ENCODE measurements at regions not wholly inside any gene's neighbourhood (a gene's known extent, or its start where the extent isn't known, plus 50 kb on each side); places are given as distances from the start of the nearest gene placed in this dataset.

DNA sequence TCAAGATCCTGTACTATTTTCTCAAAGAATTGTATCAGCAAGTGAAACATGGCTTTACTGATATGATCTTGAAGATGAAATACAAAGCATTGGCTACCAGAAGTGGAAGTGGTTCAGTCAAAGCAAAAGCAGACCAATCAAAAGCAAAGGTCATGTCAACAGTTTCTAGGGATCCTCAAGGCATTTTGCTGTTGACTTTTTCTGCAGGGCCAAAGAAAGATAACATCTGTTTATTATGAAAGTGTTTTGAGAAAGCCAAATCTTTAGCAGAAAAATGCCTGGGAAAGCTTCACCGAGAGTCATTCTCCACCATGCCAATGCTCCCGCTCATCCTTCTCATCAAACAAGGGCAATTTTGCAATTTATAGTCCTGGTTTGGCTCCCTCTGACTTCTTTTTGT is 90.3 kb upstream of the ACO1 start:
- FAIRE-seq (no peak), DNase-seq (ENCODE audit: insufficient read length, low spot score) (no peak)
- no peak for TF ChIP-seq POLR2A (IDR thresholded peaks at IDR 0.05; ENCODE audit: low read depth, low read length)

DNA sequence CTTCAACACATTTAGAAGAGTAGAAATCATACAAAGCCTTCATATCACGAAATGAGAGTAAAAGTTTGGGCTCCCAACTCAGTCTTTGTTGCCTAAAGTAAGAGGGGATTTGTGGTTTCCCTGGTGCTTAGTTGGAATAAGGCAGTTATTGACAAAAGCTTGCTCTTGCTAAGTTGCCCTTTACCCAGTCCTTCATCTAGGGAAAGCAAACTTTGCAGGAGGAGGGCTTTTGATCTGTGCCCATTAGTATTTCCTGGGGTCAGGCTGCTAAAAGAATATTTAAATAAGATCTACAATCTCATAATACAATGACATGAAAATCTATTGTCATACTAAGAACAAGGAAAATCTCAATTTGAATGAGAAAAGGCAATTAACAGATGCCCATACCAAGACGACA is 84.1 kb upstream of the ACO1 start:
- DNase-seq (ENCODE audit: insufficient read length, low spot score) (no peak), FAIRE-seq (no peak)
- no peak for TF ChIP-seq POLR2A (IDR thresholded peaks at IDR 0.05; ENCODE audit: low read depth, low read length)

DNA sequence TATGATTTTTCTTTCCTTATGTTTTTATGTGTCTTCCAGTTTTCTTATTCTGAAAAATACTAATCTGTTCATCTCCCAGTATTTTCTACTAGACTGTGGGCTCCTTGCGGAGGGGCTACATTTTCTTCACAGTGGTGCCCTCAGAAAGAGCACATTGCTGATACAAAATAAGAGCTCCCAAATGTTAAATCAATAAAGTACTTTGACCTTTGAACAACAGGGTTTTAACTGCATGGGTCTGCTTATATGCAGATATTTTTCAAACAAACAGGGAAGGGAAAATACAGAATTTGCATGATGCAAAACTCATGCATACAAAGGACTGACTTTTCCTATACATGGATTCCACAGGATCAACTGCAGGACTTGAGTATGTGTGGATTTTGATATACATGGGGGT is 79.9 kb upstream of the ACO1 start:
- DNase-seq (ENCODE audit: insufficient read length, low spot score) (no peak), FAIRE-seq (no peak)
- no peak for TF ChIP-seq POLR2A (IDR thresholded peaks at IDR 0.05; ENCODE audit: low read depth, low read length)

DNA sequence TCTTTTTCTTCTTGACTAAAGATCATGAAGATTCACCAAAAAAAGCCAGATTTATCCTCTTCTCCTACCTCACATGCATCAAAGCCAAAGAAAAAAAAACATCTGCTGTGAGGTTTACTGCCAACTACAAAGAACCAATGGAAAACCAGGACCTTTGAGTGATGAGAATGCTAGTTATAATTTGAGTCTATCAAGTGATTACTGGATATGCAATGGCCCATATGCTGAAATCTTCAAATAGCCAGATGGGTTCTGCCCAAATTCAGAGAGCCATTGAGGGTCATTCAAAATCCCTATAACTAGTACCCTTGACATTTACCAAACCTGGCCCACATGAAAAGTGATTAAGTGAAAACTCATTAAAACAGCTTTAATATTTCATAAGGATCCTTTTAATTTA is 78.4 kb upstream of the ACO1 start:
- TF ChIP-seq POLR2A (IDR thresholded peaks at IDR 0.05; ENCODE audit: low read depth, low read length), result no peak
- no peak for DNase-seq (ENCODE audit: insufficient read length, low spot score)
- FAIRE-seq, result no peak

DNA sequence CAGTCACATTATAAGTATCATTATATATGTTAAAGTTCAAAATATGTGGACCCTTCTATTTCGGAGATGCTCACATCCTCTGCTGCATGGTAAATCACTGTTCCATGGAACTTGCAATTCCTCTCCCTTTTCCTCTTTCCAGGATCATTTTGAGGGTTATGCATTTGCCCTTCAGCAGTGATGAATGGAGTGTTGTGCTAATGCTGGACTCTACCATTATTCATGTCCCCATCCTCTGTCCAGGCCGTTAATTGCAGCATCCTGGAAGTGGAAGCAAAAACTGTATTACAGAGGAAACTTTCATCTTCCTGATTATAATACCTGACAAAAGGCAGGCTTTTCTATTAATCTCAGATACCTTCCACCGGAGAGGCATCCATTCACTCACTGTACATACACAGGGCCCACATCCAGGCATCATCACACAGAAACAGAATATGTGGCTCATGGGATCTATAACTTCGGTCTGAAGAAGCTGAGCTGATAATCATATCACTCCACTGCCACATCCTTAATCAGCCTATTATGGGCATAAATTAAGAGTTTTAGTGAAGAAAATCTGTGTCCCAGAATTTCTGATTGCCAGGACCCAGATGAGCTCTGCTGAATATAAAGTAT is 65.0 kb upstream of the ACO1 start:
- FAIRE-seq (no peak), DNase-seq (ENCODE audit: insufficient read length, low spot score) (no peak)
- TF ChIP-seq POLR2A (IDR thresholded peaks at IDR 0.05; ENCODE audit: low read depth, low read length), result no peak

DNA sequence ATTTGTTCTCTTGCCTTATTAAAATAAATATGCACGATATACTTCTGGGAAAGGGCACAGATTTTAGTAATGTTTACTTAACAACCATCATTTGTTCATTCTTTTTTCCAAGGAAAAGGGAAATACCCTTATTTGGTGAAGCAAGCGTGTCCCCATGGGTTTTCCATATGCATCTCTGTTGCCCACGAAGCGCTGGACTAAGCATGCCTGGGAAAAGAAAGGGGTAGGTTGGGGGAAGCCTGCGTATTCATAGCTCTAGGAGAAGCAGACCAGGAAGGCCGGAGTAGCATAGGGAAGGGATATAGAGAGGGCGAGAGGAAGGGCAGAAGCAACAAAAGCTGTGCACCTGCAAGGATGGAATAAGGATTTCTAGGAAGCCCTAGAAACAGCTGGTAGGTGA is 61.8 kb upstream of the ACO1 start:
- TF ChIP-seq POLR2A (IDR thresholded peaks at IDR 0.05; ENCODE audit: low read depth, low read length), result no peak
- DNase-seq (ENCODE audit: insufficient read length, low spot score), result no peak
- no peak for FAIRE-seq

DNA sequence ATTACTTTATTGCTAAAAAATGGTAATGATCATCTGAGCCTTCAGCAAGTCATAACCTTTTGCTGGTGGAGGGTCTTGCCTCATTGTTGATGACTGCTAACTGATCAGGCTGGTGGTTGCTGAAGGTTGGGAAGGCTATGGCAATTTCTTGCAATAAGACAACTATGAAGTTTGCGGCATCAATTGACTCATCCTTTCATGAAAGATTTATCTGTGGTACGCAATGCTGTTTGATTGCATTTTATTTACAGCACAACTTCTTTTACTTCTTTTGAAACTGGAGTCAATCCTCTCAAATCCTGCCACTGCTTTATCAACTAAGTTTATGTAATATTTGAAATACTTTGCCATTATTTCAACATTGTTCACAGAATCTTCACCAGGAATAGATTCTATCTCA is 58.3 kb upstream of the ACO1 start:
- DNase-seq (ENCODE audit: insufficient read length, low spot score), result no peak
- no peak for TF ChIP-seq POLR2A (IDR thresholded peaks at IDR 0.05; ENCODE audit: low read depth, low read length)
- no peak for FAIRE-seq

DNA sequence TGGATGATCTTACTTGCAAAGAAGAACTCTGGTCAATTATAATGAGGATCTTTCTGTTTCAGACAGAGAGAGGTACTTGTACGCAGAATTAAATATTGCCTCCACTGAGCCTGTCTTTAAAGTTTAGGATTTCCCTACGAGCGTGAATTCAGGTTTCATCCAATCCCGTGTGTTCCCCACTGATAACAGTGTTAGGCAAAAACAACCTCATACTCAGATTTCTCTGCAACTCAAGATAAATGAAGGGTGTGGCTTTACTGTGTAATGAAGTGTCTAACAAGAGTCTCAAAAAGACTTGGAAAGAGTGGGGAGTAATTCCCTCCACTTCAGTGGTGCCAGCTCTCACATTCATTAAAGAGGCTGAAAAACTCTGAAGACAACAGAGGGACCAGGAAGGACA is 53.2 kb upstream of the ACO1 start:
- no peak for DNase-seq (ENCODE audit: insufficient read length, low spot score)
- FAIRE-seq, result no peak
- no peak for TF ChIP-seq POLR2A (IDR thresholded peaks at IDR 0.05; ENCODE audit: low read depth, low read length)

DNA sequence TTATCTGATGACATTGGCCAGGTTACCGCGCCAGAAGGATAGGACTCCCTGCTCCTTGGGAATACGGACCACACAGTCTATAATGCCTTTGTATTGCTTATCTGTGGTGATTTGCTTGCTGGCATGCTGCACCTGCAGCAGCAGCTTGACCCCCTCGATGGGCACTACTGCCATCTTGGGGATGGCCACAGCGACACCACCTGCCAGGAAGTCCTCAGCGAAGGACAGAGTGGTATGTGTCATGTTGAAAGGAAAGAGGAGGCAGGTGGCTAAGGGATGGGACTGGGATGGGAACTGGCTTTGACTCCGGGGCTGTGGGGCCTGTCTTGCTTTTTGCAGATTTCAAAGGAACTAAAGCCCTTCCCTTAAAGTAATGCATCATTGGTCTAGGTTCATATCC is 50.3 kb upstream of the ACO1 start:
- no peak for TF ChIP-seq POLR2A (IDR thresholded peaks at IDR 0.05; ENCODE audit: low read depth, low read length)
- FAIRE-seq (no peak), DNase-seq (ENCODE audit: insufficient read length, low spot score) (no peak)

Data from H54 (cell line).